ENCODE measurements at regions not wholly inside any gene's neighbourhood (a gene's known extent, or its start where the extent isn't known, plus 50 kb on each side); places are given as distances from the start of the nearest gene placed in this dataset.
"Not testable (repeated sequence)": the region's sequence is repeated elsewhere in the genome, so short reads cannot be mapped to it uniquely, and the experiment has no call there.

DNA sequence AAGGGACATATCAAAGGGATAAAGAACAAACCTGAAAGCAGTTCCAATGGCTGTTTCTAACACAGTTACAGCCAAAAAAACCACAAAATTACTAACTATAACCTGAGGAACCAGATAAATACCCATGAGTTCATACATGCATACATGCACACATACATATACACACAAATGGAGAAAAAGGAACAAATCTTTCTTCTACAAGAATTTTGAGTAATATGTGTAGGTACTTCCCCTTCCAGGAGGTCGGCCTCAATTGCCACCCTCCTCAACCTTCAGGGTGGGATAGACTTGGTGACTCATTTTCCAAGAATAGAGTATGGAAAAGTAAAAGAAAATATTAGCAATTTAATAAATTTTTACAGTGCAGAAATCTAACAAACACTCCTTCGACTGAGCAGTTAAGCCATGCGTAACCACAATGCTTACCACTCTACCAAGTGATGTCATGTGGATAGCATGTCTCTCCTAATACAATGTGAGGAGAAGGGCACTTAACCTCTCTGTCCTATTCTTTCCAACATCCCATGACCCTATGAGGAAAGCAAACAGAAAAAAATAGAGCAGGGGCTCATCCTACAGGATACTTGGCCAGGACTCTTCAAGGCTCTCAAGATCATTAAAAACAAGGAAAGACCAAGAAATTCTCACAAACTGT, 243.0 kb upstream of the RUNX1 start:
- Mint-ChIP-seq H3K27ac (no peak overlapping the region), H3K4me3 (no peak overlapping the region), H3K4me1 (ENCODE audit: low read depth) (peaks cover 8% of the 10 kb centered on the region), H3K9me3 (peaks cover 15% of the 10 kb centered on the region), H3K27me3 (ENCODE audit: low read depth) (peaks cover 2% of the 10 kb centered on the region), H3K36me3 (ENCODE audit: low read depth) (peaks cover 1% of the 10 kb centered on the region)
- DNase-seq (ENCODE audit: low spot score) = no peak

DNA sequence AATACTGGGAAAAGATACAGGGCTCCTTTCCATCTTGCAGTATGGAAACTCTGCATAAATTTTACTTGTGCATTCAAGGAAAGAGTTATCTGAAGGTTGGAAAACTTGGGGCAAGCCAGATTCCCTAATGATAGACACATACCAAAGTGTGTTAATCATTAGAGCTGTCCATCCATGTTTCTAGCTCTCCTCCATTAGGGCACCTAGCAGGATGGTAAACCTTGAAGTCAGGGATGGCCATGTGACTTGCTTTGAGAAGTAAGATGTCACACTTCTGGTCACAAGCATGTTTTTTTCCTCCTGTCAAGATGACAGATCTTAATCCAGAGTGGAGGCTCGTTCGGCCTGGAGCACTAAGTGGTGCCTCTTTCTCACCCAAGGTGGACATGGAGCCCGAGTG, 241.9 kb upstream of the RUNX1 start:
- peaks cover 1% of the 10 kb centered on the region for H3K36me3 Mint-ChIP-seq (ENCODE audit: low read depth)
- H3K27me3 Mint-ChIP-seq (ENCODE audit: low read depth) = peaks cover 2% of the 10 kb centered on the region
- peaks cover 7% of the 10 kb centered on the region for H3K4me1 Mint-ChIP-seq (ENCODE audit: low read depth)
- no peak for DNase-seq (ENCODE audit: low spot score)
- H3K9me3 Mint-ChIP-seq = peaks cover 25% of the 10 kb centered on the region
- no peak overlapping the region for H3K27ac Mint-ChIP-seq
- H3K4me3 Mint-ChIP-seq = no peak overlapping the region

DNA sequence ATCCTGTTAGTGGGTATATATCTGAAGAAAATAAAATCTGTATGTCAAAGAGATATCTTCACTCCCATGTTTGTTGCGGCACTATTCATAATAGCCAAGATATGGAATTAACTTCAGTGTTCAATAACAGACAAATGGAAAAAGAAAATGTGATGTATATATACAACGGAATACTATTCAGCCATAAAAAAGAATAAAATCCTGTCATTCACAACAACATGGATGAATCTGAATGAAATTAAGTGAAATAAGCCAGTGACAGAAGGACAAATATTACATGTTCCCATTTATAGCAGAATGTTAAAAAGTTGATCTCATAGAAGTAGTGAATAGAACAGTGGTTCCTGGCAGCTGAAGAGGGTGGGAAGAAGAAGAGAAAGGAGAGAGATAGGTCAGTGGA, 239.1 kb upstream of the RUNX1 start:
- H3K4me3 Mint-ChIP-seq = no peak overlapping the region
- no peak for DNase-seq (ENCODE audit: low spot score)
- no peaks in the 10 kb centered on the region for H3K4me1 Mint-ChIP-seq (ENCODE audit: low read depth)
- H3K27ac Mint-ChIP-seq = no peak overlapping the region
- H3K27me3 Mint-ChIP-seq (ENCODE audit: low read depth) = peaks cover 2% of the 10 kb centered on the region
- peaks cover 1% of the 10 kb centered on the region for H3K36me3 Mint-ChIP-seq (ENCODE audit: low read depth)
- peaks cover 26% of the 10 kb centered on the region for H3K9me3 Mint-ChIP-seq

DNA sequence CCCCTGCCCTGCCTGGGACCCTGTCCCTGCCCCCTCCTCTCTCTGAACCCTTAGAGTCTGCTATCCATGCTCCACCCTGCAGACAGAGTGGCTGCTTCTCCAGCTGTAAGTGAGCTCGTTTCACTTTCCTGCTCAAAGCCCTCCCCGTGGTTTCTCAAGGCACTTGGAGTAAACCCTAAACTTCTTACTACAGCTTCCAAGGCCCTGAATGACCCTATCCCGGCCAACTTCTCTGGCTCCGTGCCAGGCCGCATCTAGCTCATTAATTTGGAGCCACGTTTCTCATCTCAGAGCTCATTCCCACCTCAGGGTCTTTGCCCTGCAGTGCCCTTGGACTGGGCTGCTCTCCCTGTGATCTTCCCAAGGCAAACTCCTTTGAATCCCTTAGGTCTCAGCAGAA, 235.1 kb upstream of the RUNX1 start:
- Mint-ChIP-seq H3K9me3 (peaks cover 26% of the 10 kb centered on the region), H3K4me1 (ENCODE audit: low read depth) (peaks cover 2% of the 10 kb centered on the region), H3K27ac (no peak overlapping the region), H3K4me3 (no peak overlapping the region), H3K36me3 (ENCODE audit: low read depth) (peaks cover 1% of the 10 kb centered on the region), H3K27me3 (ENCODE audit: low read depth) (no peaks in the 10 kb centered on the region)
- no peak for DNase-seq (ENCODE audit: low spot score)

DNA sequence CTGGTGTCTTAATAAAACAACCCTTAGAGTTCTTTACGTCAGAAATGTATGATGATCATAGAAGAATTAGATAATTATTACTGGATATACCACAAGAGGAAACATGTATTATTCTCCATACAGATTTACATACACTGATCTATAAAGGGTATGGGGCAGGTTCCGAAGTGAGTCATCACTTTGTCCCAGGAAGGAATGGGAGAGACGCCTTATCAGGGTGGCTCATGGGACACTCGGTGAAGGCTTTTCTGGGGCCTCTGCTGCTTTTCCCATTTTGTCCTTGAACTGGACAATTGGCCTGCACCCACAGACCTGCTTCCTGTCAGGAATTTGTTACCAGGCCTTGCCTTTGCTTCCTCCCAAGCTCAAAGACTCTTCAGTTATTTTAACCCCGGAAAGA, 233.8 kb upstream of the RUNX1 start:
- peaks cover 26% of the 10 kb centered on the region for H3K9me3 Mint-ChIP-seq
- no peak overlapping the region for H3K4me3 Mint-ChIP-seq
- H3K27me3 Mint-ChIP-seq (ENCODE audit: low read depth) = no peaks in the 10 kb centered on the region
- H3K27ac Mint-ChIP-seq = no peak overlapping the region
- DNase-seq (ENCODE audit: low spot score) = no peak
- H3K36me3 Mint-ChIP-seq (ENCODE audit: low read depth) = no peaks in the 10 kb centered on the region
- peaks cover 2% of the 10 kb centered on the region for H3K4me1 Mint-ChIP-seq (ENCODE audit: low read depth)

DNA sequence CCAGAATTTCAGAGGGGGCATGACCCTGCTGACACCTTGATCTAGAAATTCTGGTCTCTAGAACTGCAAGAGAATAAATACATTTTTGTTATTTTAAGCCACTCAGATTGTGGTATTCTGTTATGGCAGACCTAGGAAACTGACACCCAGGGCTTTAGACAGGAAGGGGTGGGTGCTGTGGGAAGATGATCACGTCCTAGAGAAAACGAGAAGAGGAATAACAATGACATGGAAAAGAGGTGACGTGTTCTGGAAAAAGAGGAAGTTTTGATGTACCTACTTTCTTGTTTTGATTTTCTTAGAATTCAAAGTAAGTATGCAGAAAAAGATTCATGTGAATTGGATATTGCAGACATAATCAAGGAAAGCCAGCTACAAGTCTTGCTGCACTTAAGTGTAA, 232.9 kb upstream of the RUNX1 start:
- peaks cover 2% of the 10 kb centered on the region for H3K4me1 Mint-ChIP-seq (ENCODE audit: low read depth)
- H3K4me3 Mint-ChIP-seq = no peak overlapping the region
- H3K27me3 Mint-ChIP-seq (ENCODE audit: low read depth) = no peaks in the 10 kb centered on the region
- no peaks in the 10 kb centered on the region for H3K36me3 Mint-ChIP-seq (ENCODE audit: low read depth)
- H3K9me3 Mint-ChIP-seq = peaks cover 19% of the 10 kb centered on the region
- DNase-seq (ENCODE audit: low spot score) = no peak
- H3K27ac Mint-ChIP-seq = no peak overlapping the region

DNA sequence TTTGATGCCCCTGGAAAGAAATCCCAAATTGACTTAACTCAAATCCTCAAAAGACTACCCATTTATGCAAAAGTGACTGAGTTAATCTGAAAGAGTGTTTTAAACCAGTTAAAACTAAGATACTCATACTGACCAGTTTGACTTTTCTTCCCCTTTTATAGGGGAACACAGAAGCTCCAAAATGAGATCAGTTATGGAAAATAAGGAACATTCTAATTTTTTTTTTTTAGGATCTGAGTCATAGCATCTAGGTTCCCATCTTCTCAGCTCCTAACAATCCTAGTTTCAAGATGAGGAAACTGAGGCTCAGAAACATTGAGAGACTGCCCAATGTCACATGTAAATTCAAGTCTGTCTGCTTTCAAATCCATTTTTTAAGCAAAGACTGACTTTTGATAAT, 231.1 kb upstream of the RUNX1 start:
- Mint-ChIP-seq H3K4me3 (no peak overlapping the region), H3K4me1 (ENCODE audit: low read depth) (peaks cover 2% of the 10 kb centered on the region), H3K36me3 (ENCODE audit: low read depth) (no peaks in the 10 kb centered on the region), H3K27me3 (ENCODE audit: low read depth) (no peaks in the 10 kb centered on the region), H3K27ac (no peak overlapping the region), H3K9me3 (peaks cover 10% of the 10 kb centered on the region)
- DNase-seq (ENCODE audit: low spot score) = no peak

DNA sequence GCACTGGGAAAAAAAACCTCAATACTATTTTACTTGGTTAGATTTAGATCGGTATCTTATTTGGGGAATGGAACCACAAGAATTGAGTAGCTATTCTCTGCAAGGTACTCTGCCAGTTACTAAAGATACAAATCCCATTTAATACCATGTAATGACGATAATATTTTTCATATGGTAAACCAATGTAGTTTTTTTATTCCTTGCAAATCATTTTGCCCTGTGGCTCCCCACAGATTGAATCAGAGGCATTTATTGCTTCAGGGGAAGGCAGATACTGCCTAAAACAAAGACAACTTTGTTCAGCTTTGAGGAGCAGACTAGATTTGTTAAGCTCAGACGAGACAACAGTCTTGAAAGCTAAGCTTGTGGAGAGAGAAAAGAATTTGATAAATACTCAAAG, 226.7 kb upstream of the RUNX1 start:
- Mint-ChIP-seq H3K4me1 (ENCODE audit: low read depth) (peaks cover 7% of the 10 kb centered on the region), H3K9me3 (peaks cover 16% of the 10 kb centered on the region), H3K36me3 (ENCODE audit: low read depth) (no peaks in the 10 kb centered on the region), H3K27ac (no peak overlapping the region), H3K4me3 (no peak overlapping the region), H3K27me3 (ENCODE audit: low read depth) (no peaks in the 10 kb centered on the region)
- DNase-seq (ENCODE audit: low spot score) = no peak

DNA sequence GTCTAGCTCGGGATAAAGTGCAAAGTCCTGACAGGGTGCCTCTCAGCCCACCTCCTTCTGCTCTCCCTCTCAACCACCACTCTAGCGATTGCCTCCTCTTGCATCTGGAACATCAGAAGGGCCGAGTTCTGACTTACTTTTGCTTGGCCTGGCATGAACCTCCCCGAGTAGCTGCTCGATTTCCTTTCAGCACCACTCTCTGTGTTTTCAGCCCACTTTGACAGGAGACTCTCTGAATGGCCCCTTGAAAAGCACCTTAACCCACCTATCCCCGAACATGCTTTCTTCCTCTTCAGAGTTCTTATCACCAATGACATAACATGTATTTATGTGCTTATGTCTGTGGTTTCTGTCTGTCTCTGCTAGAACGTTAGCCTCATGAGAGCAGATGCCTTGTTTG, 225.8 kb upstream of the RUNX1 start:
- Mint-ChIP-seq H3K4me3 (no peak overlapping the region), H3K27me3 (ENCODE audit: low read depth) (no peaks in the 10 kb centered on the region), H3K9me3 (peaks cover 16% of the 10 kb centered on the region), H3K36me3 (ENCODE audit: low read depth) (no peaks in the 10 kb centered on the region), H3K27ac (no peak overlapping the region), H3K4me1 (ENCODE audit: low read depth) (peaks cover 7% of the 10 kb centered on the region)
- DNase-seq (ENCODE audit: low spot score) = no peak

DNA sequence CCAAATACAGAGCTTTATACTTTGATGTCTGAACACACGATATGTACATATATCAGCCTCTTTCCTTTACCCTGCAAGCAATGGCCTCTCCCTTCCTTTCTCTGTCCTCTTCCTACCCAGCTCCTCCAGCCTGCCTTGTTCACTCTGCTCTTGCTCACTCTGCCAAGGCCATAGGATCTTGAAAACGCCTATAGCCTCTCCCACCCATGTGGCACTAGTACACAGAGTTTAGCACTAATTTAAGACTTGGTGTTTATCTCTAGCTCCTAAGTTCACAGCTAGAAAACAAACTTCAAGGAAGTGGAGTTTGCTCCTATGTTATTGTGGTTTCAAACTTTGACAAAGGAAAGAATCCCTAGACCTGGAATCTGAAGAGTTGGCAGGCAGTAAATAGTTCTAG, 225.0 kb upstream of the RUNX1 start:
- DNase-seq (ENCODE audit: low spot score) = no peak
- Mint-ChIP-seq H3K27ac (no peak overlapping the region), H3K27me3 (ENCODE audit: low read depth) (no peaks in the 10 kb centered on the region), H3K4me3 (no peak overlapping the region), H3K9me3 (peaks cover 22% of the 10 kb centered on the region), H3K4me1 (ENCODE audit: low read depth) (peaks cover 7% of the 10 kb centered on the region), H3K36me3 (ENCODE audit: low read depth) (no peaks in the 10 kb centered on the region)

DNA sequence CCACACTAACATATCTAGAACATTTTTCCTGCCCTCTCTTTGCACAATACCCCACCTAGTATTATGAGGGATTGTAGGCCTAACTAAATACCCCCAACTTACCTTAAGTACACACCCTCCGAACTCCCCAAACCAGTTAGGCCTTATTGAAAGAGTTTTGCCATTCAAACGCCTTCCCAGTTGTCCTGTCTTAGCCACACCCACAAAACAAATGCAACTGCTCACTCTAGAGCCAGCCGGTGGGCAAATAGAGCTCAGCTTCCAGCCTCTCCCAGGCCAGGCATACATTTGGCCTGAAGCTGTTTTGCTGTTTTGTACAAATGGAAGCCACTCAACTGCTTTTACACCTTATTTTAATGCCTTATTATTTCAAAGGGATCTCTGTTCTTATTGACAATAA, 224.2 kb upstream of the RUNX1 start:
- DNase-seq (ENCODE audit: low spot score) = no peak
- H3K36me3 Mint-ChIP-seq (ENCODE audit: low read depth) = no peaks in the 10 kb centered on the region
- peaks cover 7% of the 10 kb centered on the region for H3K4me1 Mint-ChIP-seq (ENCODE audit: low read depth)
- no peak overlapping the region for H3K4me3 Mint-ChIP-seq
- H3K27ac Mint-ChIP-seq = no peak overlapping the region
- H3K27me3 Mint-ChIP-seq (ENCODE audit: low read depth) = no peaks in the 10 kb centered on the region
- peaks cover 16% of the 10 kb centered on the region for H3K9me3 Mint-ChIP-seq

DNA sequence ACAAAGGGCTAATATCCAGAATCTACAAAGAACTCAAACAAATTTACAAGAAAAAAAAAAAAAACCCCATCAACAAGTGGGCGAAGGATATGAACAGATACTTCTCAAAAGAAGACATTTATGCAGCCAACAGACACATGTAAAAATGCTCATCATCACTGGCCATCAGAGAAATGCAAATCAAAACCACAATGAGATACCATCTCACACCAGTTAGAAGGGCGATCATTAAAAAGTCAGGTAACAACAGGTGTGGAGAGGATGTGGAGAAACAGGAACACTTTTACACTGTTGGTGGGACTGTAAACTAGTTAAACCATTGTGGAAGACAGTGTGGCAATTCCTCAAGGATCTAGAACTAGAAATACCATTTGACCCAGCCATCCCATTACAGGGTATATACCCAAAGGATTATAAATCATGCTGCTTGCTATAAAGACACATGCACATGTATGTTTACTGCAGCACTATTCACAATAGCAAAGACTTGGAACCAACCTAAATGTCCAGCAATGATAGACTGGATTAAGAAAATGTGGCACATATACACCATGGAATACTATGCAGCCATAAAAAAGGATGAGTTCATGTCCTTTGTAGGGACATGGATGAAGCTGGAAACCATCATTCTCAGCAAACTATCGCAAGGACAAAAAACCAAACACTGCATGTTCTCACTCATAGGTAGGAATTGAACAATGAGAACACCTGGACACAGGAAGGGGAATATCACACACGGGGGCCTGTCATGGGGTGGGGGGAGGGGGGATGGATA, 222.4 kb upstream of the RUNX1 start:
- H3K4me3 Mint-ChIP-seq; H3K27ac Mint-ChIP-seq; H3K4me1 Mint-ChIP-seq (ENCODE audit: low read depth); DNase-seq (ENCODE audit: low spot score); H3K27me3 Mint-ChIP-seq (ENCODE audit: low read depth); H3K36me3 Mint-ChIP-seq (ENCODE audit: low read depth): not testable (repeated sequence)
- peaks cover 13% of the 10 kb centered on the region for H3K9me3 Mint-ChIP-seq

DNA sequence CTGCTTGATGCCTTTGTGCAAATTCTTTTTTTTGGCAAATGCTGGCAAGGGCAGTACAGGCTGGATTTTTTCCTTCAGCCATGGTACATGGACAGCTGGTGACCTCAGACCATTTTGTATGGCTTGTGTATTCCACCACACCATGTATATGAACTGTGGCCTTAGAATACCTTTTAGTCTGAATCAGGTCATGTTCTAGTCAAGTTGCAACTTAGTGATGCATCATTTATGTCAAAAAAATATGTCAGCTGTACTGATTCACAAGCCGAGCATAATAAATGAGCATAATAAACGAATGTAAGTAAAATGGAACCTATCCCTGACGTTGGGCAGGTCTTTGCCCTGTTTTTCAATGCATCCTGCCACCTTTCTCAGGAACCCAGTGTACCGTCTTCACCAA, 219.7 kb upstream of the RUNX1 start:
- Mint-ChIP-seq H3K4me1 (ENCODE audit: low read depth) (no peaks in the 10 kb centered on the region), H3K4me3 (no peak overlapping the region), H3K27ac (no peak overlapping the region), H3K27me3 (ENCODE audit: low read depth) (no peaks in the 10 kb centered on the region), H3K36me3 (ENCODE audit: low read depth) (no peaks in the 10 kb centered on the region), H3K9me3 (peaks cover 13% of the 10 kb centered on the region)
- no peak for DNase-seq (ENCODE audit: low spot score)

DNA sequence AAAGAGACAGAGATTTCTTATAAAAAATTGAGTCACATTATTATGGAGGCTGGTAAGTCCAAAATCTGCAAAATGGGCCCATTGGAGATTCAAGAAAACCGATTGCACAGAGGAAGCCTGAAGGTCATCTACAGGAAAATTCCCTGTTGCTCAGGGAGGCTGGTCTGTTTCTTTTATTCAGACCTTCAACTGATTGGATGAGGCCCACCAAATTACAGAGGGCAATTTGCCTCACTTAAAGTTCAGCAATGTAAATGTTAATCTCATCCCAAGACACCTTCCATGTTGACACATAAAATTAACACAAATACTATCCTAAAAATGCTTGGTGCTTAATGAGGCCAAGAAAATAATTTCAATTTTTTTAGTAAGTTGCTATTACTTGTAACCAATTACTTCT, 219.2 kb upstream of the RUNX1 start:
- Mint-ChIP-seq H3K36me3 (ENCODE audit: low read depth) (no peaks in the 10 kb centered on the region), H3K4me1 (ENCODE audit: low read depth) (no peaks in the 10 kb centered on the region), H3K9me3 (peaks cover 13% of the 10 kb centered on the region), H3K27ac (no peak overlapping the region), H3K4me3 (no peak overlapping the region), H3K27me3 (ENCODE audit: low read depth) (no peaks in the 10 kb centered on the region)
- no peak for DNase-seq (ENCODE audit: low spot score)

DNA sequence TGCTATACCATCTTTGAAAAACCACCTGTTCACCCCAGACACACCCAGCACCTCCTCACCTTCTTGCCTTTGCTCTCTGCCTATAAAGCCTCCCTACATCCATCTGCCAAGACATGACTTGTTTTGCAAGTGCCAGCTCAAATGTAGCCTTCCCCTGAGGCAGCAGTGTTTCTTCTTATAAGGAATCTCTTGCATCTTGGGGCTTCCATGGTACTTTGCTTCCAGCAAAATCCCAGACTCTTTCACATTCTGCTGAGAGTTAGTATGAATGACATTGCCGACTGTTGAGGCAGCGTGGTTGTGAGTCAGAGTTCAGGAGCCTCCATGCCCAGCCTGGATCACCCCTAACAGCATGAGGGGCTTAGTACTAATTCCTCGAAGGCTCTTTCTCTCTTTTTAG, 217.4 kb upstream of the RUNX1 start:
- H3K4me1 Mint-ChIP-seq (ENCODE audit: low read depth) = no peaks in the 10 kb centered on the region
- no peak for DNase-seq (ENCODE audit: low spot score)
- H3K27me3 Mint-ChIP-seq (ENCODE audit: low read depth) = no peaks in the 10 kb centered on the region
- no peak overlapping the region for H3K27ac Mint-ChIP-seq
- H3K9me3 Mint-ChIP-seq = peaks cover 10% of the 10 kb centered on the region
- H3K4me3 Mint-ChIP-seq = no peak overlapping the region
- H3K36me3 Mint-ChIP-seq (ENCODE audit: low read depth) = no peaks in the 10 kb centered on the region

Data from T-helper 2 cell treated with Interferon-gamma antibody and Interleukin-4, amounts not matched to agents 5 μg/mL and 100 μg/mL, for 36 hours (primary cell).